ENCODE measurements at regions not wholly inside any gene's neighbourhood (a gene's known extent, or its start where the extent isn't known, plus 50 kb on each side); places are given as distances from the start of the nearest gene placed in this dataset.
A peak's percentile ranks its signal among the peaks of the same experiment; 100 is the strongest.

- H3K36me3 ChIP-seq, result no peaks in the 10 kb centered on the region
- no peak for TF ChIP-seq CTCF (IDR thresholded peaks at IDR 0.05; ENCODE audit: low read depth, low read length)
- H3K4me1 ChIP-seq, result no peaks in the 10 kb centered on the region; the same call in 1 of the 2 replicates
- H3K27me3 ChIP-seq, result no peaks in the 10 kb centered on the region
- no peaks in the 10 kb centered on the region for H3K9me3 ChIP-seq
- H3K4me3 ChIP-seq (ENCODE audit: low read depth, low read length), result no peak overlapping the region
- no peak for DNase-seq
Measured at GRCh38 chr2:160952464-160953254, 207.6 kb upstream of the TANK start.

DNA sequence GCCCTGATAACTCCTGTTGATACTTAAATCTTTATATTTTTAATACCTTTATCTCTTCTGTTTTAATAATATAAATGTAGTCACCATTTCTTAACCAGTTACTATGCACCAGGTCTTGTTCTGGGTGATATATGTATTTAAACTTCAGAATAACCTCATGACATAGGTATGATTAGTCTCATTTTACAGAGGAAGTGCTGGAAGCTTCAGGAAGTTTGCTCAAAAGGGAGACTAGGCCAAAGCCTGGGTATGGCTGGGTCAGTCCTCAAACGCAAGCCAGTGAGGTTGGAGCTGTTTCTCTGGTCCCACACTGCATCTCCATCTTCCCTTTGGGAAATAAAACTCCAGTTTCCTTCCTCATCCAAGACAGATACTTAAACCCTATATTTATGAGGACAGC lies 204.7 kb upstream of the TANK start:
- Histone ChIP-seq H3K4me1 (no peaks in the 10 kb centered on the region; the same call in 1 of the 2 replicates), H3K4me3 (ENCODE audit: low read depth, low read length) (no peak overlapping the region), H3K36me3 (no peaks in the 10 kb centered on the region), H3K9me3 (no peaks in the 10 kb centered on the region), H3K27me3 (no peaks in the 10 kb centered on the region)
- no peak for DNase-seq
- no peak for TF ChIP-seq CTCF (IDR thresholded peaks at IDR 0.05; ENCODE audit: low read depth, low read length)

GRCh38 chr2:160956243-160956802 lies 203.9 kb upstream of the TANK start:
- no peaks in the 10 kb centered on the region for H3K27me3 ChIP-seq
- no peaks in the 10 kb centered on the region for H3K36me3 ChIP-seq
- H3K9me3 ChIP-seq, result no peaks in the 10 kb centered on the region
- no peaks in the 10 kb centered on the region; the same call in 1 of the 2 replicates for H3K4me1 ChIP-seq
- H3K4me3 ChIP-seq (ENCODE audit: low read depth, low read length), result no peak overlapping the region
- DNase-seq, result peak; percentile 47
- TF ChIP-seq CTCF (IDR thresholded peaks at IDR 0.05; ENCODE audit: low read depth, low read length), result no peak

DNA sequence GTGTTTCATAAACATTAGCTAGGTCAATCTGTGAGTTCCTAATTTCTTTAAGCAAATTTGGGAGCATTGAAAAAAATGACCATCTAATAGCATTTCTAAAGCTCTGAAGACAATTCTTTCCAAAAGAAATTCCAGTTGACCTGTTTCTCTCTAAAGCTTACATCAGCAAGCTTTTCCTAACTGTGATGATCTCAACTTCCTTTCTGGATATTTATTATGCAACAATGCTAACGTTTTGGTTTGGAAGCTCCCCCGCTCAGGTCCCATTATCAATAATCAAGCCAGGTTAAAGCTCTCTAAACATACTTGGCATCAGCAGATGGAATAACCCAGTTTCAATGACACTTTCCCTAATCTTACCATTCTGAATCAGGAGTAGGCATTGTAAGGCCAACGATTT lies 196.3 kb upstream of the TANK start:
- no peaks in the 10 kb centered on the region for H3K27me3 ChIP-seq
- no peaks in the 10 kb centered on the region for H3K36me3 ChIP-seq
- no peak for TF ChIP-seq CTCF (IDR thresholded peaks at IDR 0.05; ENCODE audit: low read depth, low read length)
- DNase-seq, result no peak
- no peak overlapping the region for H3K4me3 ChIP-seq (ENCODE audit: low read depth, low read length)
- H3K4me1 ChIP-seq, result no peaks in the 10 kb centered on the region
- H3K9me3 ChIP-seq, result no peaks in the 10 kb centered on the region

DNA sequence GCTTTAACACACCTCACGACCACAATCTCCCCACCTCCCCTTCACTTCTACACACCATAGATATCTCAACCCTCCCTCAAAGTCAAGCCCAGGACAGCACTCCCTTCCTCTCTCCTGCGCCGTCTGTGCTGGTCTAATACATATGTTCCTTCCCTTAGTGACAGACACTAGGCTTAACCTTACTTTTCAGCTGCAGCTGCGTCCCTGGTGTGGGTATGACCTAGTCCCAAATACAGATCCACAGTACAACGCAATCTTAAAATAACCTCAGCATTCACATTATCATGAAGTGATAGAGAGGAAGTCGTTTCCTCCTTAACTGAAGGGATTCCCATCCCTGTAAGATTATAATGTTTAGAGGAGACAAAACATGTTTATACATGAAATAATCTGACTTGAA lies 192.7 kb upstream of the TANK start:
- no peaks in the 10 kb centered on the region for H3K9me3 ChIP-seq
- no peak for TF ChIP-seq CTCF (IDR thresholded peaks at IDR 0.05; ENCODE audit: low read depth, low read length)
- H3K27me3 ChIP-seq, result no peaks in the 10 kb centered on the region
- H3K4me3 ChIP-seq (ENCODE audit: low read depth, low read length), result no peak overlapping the region
- H3K4me1 ChIP-seq, result no peaks in the 10 kb centered on the region
- DNase-seq, result no peak
- H3K36me3 ChIP-seq, result no peaks in the 10 kb centered on the region

DNA sequence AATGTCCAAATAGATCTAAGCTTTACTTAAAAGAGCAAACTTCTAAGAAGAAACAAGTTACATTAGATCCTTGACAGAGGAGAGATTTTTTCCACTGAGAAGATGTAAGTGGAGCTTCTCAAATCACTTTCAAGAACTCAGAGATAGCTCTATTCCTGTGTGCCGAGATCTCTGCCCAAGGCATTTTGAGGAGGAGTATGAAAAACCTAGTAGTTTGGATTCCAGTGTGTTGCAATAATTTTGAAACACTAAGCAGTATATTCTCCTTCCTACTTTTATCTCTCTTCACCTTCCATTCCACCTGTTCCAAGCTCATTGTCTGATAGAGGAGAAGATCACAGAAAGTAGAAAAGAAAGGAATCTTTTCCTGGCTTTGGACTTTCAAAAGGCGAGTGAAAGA lies 192.0 kb upstream of the TANK start:
- no peaks in the 10 kb centered on the region for H3K36me3 ChIP-seq
- no peak for TF ChIP-seq CTCF (IDR thresholded peaks at IDR 0.05; ENCODE audit: low read depth, low read length)

More for the DNA sequence above, 192.0 kb upstream of the TANK start:
- H3K4me3 ChIP-seq (ENCODE audit: low read depth, low read length), result no peak overlapping the region
- no peak for DNase-seq
- no peaks in the 10 kb centered on the region for H3K9me3 ChIP-seq
- no peaks in the 10 kb centered on the region for H3K27me3 ChIP-seq
- no peaks in the 10 kb centered on the region for H3K4me1 ChIP-seq

Measured in BE2C (cell line).